Astrocyte (in vitro differentiated cells and primary cell): ENCODE measurements at regions not wholly inside any gene's neighbourhood (a gene's known extent, or its start where the extent isn't known, plus 50 kb on each side); places are given as distances from the start of the nearest gene placed in this dataset.
"Not testable (repeated sequence)": the region's sequence is repeated elsewhere in the genome, so short reads cannot be mapped to it uniquely, and the experiment has no call there.

Experiments used
- CTCF ChIP-seq: IDR thresholded peaks from 2 replicates; pipeline ENCODE4 v1.5.1; 2011; ENCODE audit warnings: low read depth, mild to moderate bottlenecking, inconsistent platforms, low read length, moderate library complexity; ENCODE audit not compliant: insufficient read depth
- EZH2 ChIP-seq: IDR thresholded peaks from 2 replicates; pipeline ENCODE4 v1.6.1; 2012; ENCODE audit warnings: mild to moderate bottlenecking, low read length, inconsistent platforms; ENCODE audit not compliant: insufficient read depth

GRCh38 chr9:66153021-66153725, 416.2 kb downstream of the FOXD4L4 start:
- TF ChIP-seq CTCF, EZH2: not testable (repeated sequence)
